CD4-positive, alpha-beta T cell (primary cell): ENCODE measurements at regions not wholly inside any gene's neighbourhood (a gene's known extent, or its start where the extent isn't known, plus 50 kb on each side); places are given as distances from the start of the nearest gene placed in this dataset.

Experiments
- ATAC-seq: fragments of 200-7000 bp; cut with Tn5 transposase; one replicate; pipeline ENCODE4 v1.10.0; 2022; ENCODE audit warnings: mild to moderate bottlenecking; ENCODE audit not compliant: poor library complexity
- CTCF ChIA-PET: fragments of 350-600 bp; sonication (Branson Sonifier 250); formaldehyde crosslinking; loops from one replicate; lab custom pipeline; 2021; ENCODE audit warnings: antibody characterized with exemption, inconsistent platforms; lab: Charles Lee
- POLR2A ChIA-PET: fragments of 350-600 bp; sonication (Branson Sonifier 250); formaldehyde crosslinking; loops from one replicate; lab custom pipeline; 2021; ENCODE audit warnings: antibody characterized with exemption, inconsistent platforms; lab: Charles Lee
- DNase-seq, 14 experiments: peaks; one replicate each; pipeline ENCODE4 v3.0.0-alpha.2; 2013 to 2020; ENCODE audit warnings: mixed read lengths in 2 of 14
- H3K27ac ChIP-seq, 2 donors: one replicate each; pipeline versions ENCODE4 v1.5.1 to v1.7.0; 2013; ENCODE audit warnings: low read length in 2 of 2, low read depth in 1 of 2, mild to moderate bottlenecking in 1 of 2
- H3K27me3 ChIP-seq, 2 experiments: 1 replicate in 1 of 2; 2 replicates in 1 of 2; pipeline versions ENCODE4 v1.6.1 to v1.7.0; 2013; ENCODE audit warnings: low read length in 2 of 2, control low read depth in 1 of 2, mild to moderate bottlenecking in 1 of 2, moderate library complexity in 1 of 2; ENCODE audit not compliant: insufficient read depth in 2 of 2, control insufficient read depth in 1 of 2
- H3K36me3 ChIP-seq: one replicate; pipeline ENCODE4 v1.6.1; 2013; ENCODE audit warnings: low read length, control low read depth; ENCODE audit not compliant: insufficient read depth
- H3K4me1 ChIP-seq: one replicate; pipeline ENCODE4 v1.6.1; 2013; ENCODE audit warnings: low read length, control low read depth; ENCODE audit not compliant: insufficient read depth
- H3K4me3 ChIP-seq: one replicate; pipeline ENCODE4 v1.5.1; 2013; ENCODE audit warnings: mild to moderate bottlenecking, low read length, moderate library complexity
- H3K9me3 ChIP-seq, 2 experiments: 1 replicate in 1 of 2; 2 replicates in 1 of 2; pipeline versions ENCODE4 v1.6.1 to v1.7.0; 2013; ENCODE audit warnings: low read length in 2 of 2, mild to moderate bottlenecking in 2 of 2, control low read depth in 1 of 2, moderate library complexity in 1 of 2; ENCODE audit not compliant: control insufficient read depth in 1 of 2, insufficient read depth in 1 of 2
- H3K27ac Mint-ChIP-seq: one replicate; pipeline ENCODE4 v1.8.0; 2020; ENCODE audit warnings: mixed read lengths
- H3K27me3 Mint-ChIP-seq: one replicate; pipeline ENCODE4 v1.8.0; 2021; ENCODE audit warnings: mixed read lengths
- H3K36me3 Mint-ChIP-seq: one replicate; pipeline ENCODE4 v1.8.0; 2021; ENCODE audit warnings: low read depth, mixed read lengths
- H3K4me1 Mint-ChIP-seq: one replicate; pipeline ENCODE4 v1.8.0; 2021; ENCODE audit warnings: low read depth, mixed read lengths
- H3K4me3 Mint-ChIP-seq: one replicate; pipeline ENCODE4 v1.8.0; 2020; ENCODE audit warnings: mild to moderate bottlenecking, mixed read lengths
- H3K9me3 Mint-ChIP-seq: one replicate; pipeline ENCODE4 v1.8.0; 2020; ENCODE audit warnings: mixed read lengths
- CTCF ChIP-seq: fragments of 200-600 bp; IDR thresholded peaks from one replicate; pipeline ENCODE4 v1.8.0; 2022; ENCODE audit warnings: antibody characterized with exemption, mild to moderate bottlenecking
- intact Hi-C, 2 experiments: fragments of 100-400 bp; cut with DNase I in 1 of 2; cut with micrococcal nuclease in 1 of 2; formaldehyde crosslinking; loops; one replicate each; pipeline versions ENCODE4 v1.15.1 to v1.9.0; 2023 to 2025; cut with DNase I, micrococcal nuclease

DNA sequence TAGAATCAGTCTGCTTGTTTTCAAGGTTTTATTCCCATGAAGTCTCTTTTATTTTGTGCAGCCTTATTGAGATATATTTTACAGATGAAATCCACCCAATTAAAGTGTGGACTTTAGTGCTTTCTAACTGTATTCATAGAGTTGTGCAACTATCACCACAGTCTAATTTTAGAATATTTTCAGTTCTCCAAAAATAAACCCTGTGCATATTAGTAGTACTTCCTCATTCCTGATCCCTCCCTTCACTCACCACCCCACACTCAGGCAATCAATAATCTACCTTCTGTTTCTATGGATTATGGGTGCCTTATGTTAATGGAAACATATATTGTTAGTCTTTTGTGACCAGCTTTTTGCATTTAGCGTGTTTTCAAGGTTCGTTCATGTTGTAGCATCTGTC, 185.7 kb upstream of the TMEM72 start:
- H3K27ac Mint-ChIP-seq = no peak overlapping the region
- H3K36me3 Mint-ChIP-seq = no peaks in the 10 kb centered on the region
- Histone ChIP-seq H3K4me3 (no peak overlapping the region), H3K27me3 (no peaks in the 10 kb centered on the region), H3K4me1 (no peaks in the 10 kb centered on the region), H3K9me3 (peaks cover 4% of the 10 kb centered on the region in 2 experiments), H3K27ac (no peak overlapping the region), H3K36me3 (no peaks in the 10 kb centered on the region)
- CTCF ChIA-PET = no interaction called here
- ATAC-seq (no peak), DNase-seq (peak in 2 of 14 experiments; percentile 9 to 10)
- peaks cover 11% of the 10 kb centered on the region for H3K9me3 Mint-ChIP-seq
- TF ChIP-seq CTCF = no peak
- intact Hi-C loops = no loop called here
- H3K27me3 Mint-ChIP-seq = no peaks in the 10 kb centered on the region
- POLR2A ChIA-PET = no interaction called here
- H3K4me3 Mint-ChIP-seq = no peak overlapping the region
- no peaks in the 10 kb centered on the region for H3K4me1 Mint-ChIP-seq

DNA sequence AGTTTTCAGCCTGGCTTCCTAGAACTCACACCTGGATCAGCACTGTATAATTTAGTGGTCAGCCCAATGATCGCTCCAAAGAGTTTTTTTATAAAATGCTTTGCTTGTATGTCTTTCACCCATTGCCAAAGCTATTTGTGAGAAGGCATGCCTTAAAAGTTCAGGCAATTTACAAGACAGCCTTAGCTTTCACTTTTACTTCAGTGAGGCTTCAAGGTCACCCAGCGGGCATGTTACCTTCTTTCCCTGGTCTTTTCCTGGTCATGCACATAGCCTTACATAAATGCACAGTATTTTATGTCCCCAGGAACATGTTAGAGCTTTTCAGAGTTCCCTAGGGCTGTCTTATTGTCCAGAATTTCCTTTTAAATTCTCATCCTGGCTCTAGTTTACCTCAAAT, 179.9 kb upstream of the TMEM72 start:
- Histone ChIP-seq H3K36me3 (no peaks in the 10 kb centered on the region), H3K4me1 (no peaks in the 10 kb centered on the region), H3K4me3 (no peak overlapping the region), H3K27ac (no peak overlapping the region), H3K9me3 (peaks cover 4 to 6% of the 10 kb centered on the region in 2 experiments), H3K27me3 (no peaks in the 10 kb centered on the region)
- H3K4me3 Mint-ChIP-seq = no peak overlapping the region
- peaks cover 15% of the 10 kb centered on the region for H3K9me3 Mint-ChIP-seq
- peaks cover 14% of the 10 kb centered on the region for H3K27me3 Mint-ChIP-seq
- ChIA-PET CTCF (interaction anchor here (0.9 kb wide), 1 partner anchor 36 kb away, joined by 3 read pairs; no protein-coding TSS in a partner anchor), POLR2A (no interaction called here)
- ATAC-seq = no peak
- TF ChIP-seq CTCF = no peak
- no peaks in the 10 kb centered on the region for H3K36me3 Mint-ChIP-seq
- intact Hi-C loops = no loop called here
- no peak overlapping the region for H3K27ac Mint-ChIP-seq
- no peaks in the 10 kb centered on the region for H3K4me1 Mint-ChIP-seq
- DNase-seq = no peak

DNA sequence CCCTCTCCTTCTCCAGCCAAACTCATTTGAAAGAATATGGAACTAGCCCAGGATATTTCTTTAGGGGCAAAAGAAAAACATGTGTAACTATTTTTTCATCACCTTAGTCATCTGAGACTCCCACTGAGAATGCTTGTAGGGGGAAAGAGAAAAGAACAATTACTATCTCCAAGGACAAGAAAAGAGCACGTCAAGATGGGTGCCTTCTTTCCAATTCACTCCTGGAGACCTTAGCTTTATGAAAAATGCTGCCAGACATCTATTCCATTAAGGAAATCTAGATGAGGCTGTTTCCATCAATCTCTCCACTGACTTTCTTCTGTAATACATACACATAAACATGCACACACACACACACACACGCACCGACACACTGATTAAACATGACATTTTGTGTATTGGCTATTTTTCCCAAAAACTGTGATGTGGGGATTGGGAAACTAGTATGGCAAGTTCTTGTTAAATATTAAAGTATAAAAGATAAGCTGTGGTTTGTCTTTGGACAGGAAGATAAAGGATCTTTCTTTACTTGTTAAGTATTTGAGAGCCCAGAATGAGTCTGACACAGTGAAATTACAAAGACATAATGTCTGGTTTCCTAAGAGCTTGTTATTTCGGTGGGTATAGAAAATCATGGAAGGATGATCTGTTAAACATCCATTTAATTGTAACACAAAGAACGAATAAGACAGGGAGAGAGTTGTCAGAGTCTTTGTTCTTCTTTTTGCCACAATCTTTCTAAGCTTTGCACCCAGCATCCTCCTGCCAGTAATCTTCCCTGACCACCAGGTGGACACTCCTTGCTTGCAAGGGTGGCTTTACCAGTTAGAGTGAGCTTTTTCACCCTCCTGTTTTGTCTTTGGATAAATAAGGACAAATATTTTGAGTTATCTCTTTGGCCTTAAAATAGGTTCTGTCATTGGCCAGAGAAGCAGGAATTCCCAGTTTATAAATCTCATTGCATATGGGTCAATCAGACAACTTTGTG, 177.3 kb upstream of the TMEM72 start:
- H3K4me1 Mint-ChIP-seq = no peaks in the 10 kb centered on the region
- no peaks in the 10 kb centered on the region for H3K27me3 ChIP-seq
- intact Hi-C loops = no loop called here
- no peaks in the 10 kb centered on the region for H3K36me3 ChIP-seq
- no peak for TF ChIP-seq CTCF
- H3K9me3 Mint-ChIP-seq = peaks cover 11% of the 10 kb centered on the region
- ATAC-seq (no peak), DNase-seq (no peak)
- H3K27ac ChIP-seq = no peak overlapping the region
- CTCF ChIA-PET = no interaction called here
- H3K4me3 Mint-ChIP-seq = no peak overlapping the region
- peaks cover 31% of the 10 kb centered on the region for H3K27me3 Mint-ChIP-seq
- no peak overlapping the region for H3K4me3 ChIP-seq
- peaks cover 0 to 6% of the 10 kb centered on the region in 2 experiments for H3K9me3 ChIP-seq
- H3K27ac Mint-ChIP-seq = no peak overlapping the region
- no peaks in the 10 kb centered on the region for H3K4me1 ChIP-seq
- H3K36me3 Mint-ChIP-seq = no peaks in the 10 kb centered on the region
- POLR2A ChIA-PET = no interaction called here
